A549 (cell line): ENCODE measurements at regions not wholly inside any gene's neighbourhood (a gene's known extent, or its start where the extent isn't known, plus 50 kb on each side); places are given as distances from the start of the nearest gene placed in this dataset.
"Not testable (repeated sequence)": the region's sequence is repeated elsewhere in the genome, so short reads cannot be mapped to it uniquely, and the experiment has no call there.

ENCODE experiments used
- ATAC-seq, 2 experiments: fragments of 200-7000 bp in 1 of 2; fragments of >200 bp in 1 of 2; cut with Nextera tagmentation in 1 of 2; cut with Tn5 transposase in 1 of 2; 3 replicates each; pipeline versions ENCODE4 v1.8.0 to v1.9.1; 2018 to 2020; ENCODE audit warnings: mild to moderate bottlenecking in 1 of 2, moderate library complexity in 1 of 2
- CTCF ChIA-PET: fragments of 300-600 bp; sonication (Branson Sonifier 250); formaldehyde crosslinking; extraction: SDS; loops from one replicate; lab custom pipeline; 2021; ENCODE audit warnings: antibody characterized with exemption, inconsistent platforms; lab: Yijun Ruan, JAX
- POLR2A ChIA-PET: fragments of 350-600 bp; formaldehyde crosslinking; extraction: SDS; loops from one replicate; lab custom pipeline; 2021; ENCODE audit warnings: antibody characterized with exemption, inconsistent platforms; lab: Yijun Ruan, JAX
- DNase-seq, 2 experiments: peaks; one replicate each; pipeline versions ENCODE4 v3.0.0 to v3.0.0-alpha.2; 2011 to 2016; ENCODE audit warnings: low read depth in 1 of 2, low spot score in 1 of 2
- FAIRE-seq: peaks from 2 replicates; lab custom pipeline; 2011; peaks lifted over from hg19 to GRCh38; lab: Jason Lieb, UNC
- H3K27ac ChIP-seq, 2 experiments: fragments of >200 bp; sonication (Bioruptor Twin); formaldehyde crosslinking; 3 replicates each; pipeline ENCODE4 v1.5.1; 2016 to 2017
- H3K4me1 ChIP-seq: fragments of >200 bp; sonication (Bioruptor Twin); formaldehyde crosslinking; 3 replicates; pipeline ENCODE4 v1.6.1; 2016
- H3K4me2 ChIP-seq: fragments of >200 bp; sonication (Bioruptor Twin); formaldehyde crosslinking; 3 replicates; pipeline ENCODE4 v1.6.1; 2016
- H3K4me3 ChIP-seq: fragments of >200 bp; sonication (Bioruptor Twin); formaldehyde crosslinking; 3 replicates; pipeline ENCODE4 v1.5.1; 2016
- H3K9me3 ChIP-seq: fragments of >200 bp; sonication (Bioruptor Twin); formaldehyde crosslinking; 3 replicates; pipeline ENCODE4 v1.6.1; 2016
- BHLHE40 ChIP-seq: IDR thresholded peaks from 2 replicates; pipeline ENCODE4 v1.6.1; 2012; ENCODE audit warnings: low read depth, low read length, inconsistent platforms
- CBX2 ChIP-seq: fragments of 200-600 bp; sonication (generic); IDR thresholded peaks from 2 replicates; pipeline ENCODE4 v1.6.1; 2016; ENCODE audit warnings: low read depth, mild to moderate bottlenecking, borderline replicate concordance
- CBX8 ChIP-seq: fragments of 200-600 bp; sonication (generic); IDR thresholded peaks from 2 replicates; pipeline ENCODE4 v1.6.1; 2016
- CHD4 ChIP-seq: fragments of 200-600 bp; sonication (generic); IDR thresholded peaks from 2 replicates; pipeline ENCODE4 v1.6.1; 2016; ENCODE audit warnings: antibody characterized with exemption, mild to moderate bottlenecking, borderline replicate concordance
- EHF ChIP-seq: fragments of 250-450 bp; sonication (Bioruptor Pico); IDR thresholded peaks from 2 replicates; pipeline ENCODE4 v1.5.0; 2020; ENCODE audit warnings: mild to moderate bottlenecking
- ESRRA ChIP-seq: fragments of 150-350 bp; IDR thresholded peaks from 2 replicates; pipeline ENCODE4 v1.6.1; 2014; ENCODE audit warnings: mild to moderate bottlenecking, low read length, borderline replicate concordance
- FOSB ChIP-seq: fragments of 250-450 bp; sonication (Bioruptor Pico); IDR thresholded peaks from 2 replicates; pipeline ENCODE4 v1.5.0; 2020; ENCODE audit warnings: mild to moderate bottlenecking, moderate library complexity
- HEYL ChIP-seq: fragments of 250-450 bp; sonication (Bioruptor Pico); IDR thresholded peaks from 2 replicates; pipeline ENCODE4 v1.8.0; 2021; ENCODE audit warnings: mild to moderate bottlenecking, moderate library complexity
- HOXB13 ChIP-seq: fragments of 250-450 bp; sonication (Bioruptor Pico); IDR thresholded peaks from 2 replicates; pipeline ENCODE4 v1.5.0; 2020; ENCODE audit warnings: low read depth, mild to moderate bottlenecking, moderate library complexity
- HOXB5 ChIP-seq: fragments of 250-450 bp; sonication (Bioruptor Pico); IDR thresholded peaks from 2 replicates; pipeline ENCODE4 v1.5.0; 2020; ENCODE audit warnings: mild to moderate bottlenecking, moderate library complexity
- KDM1A ChIP-seq: fragments of 200-600 bp; sonication (generic); IDR thresholded peaks from 2 replicates; pipeline ENCODE4 v1.6.1; 2016; ENCODE audit warnings: low read depth, mild to moderate bottlenecking
- KDM5A ChIP-seq: fragments of 200-600 bp; sonication (generic); IDR thresholded peaks from 2 replicates; pipeline ENCODE4 v1.6.1; 2016; ENCODE audit warnings: antibody characterized with exemption, mild to moderate bottlenecking
- MAFK ChIP-seq: fragments of 450-650 bp; IDR thresholded peaks from 2 replicates; pipeline ENCODE4 v1.6.1; 2014; ENCODE audit not compliant: partially characterized antibody
- MAZ ChIP-seq: fragments of 150-350 bp; IDR thresholded peaks from 2 replicates; pipeline ENCODE4 v1.6.1; 2014; ENCODE audit warnings: antibody characterized with exemption, low read depth, low read length, borderline replicate concordance
- MYC ChIP-seq: IDR thresholded peaks from 2 replicates; pipeline ENCODE4 v1.6.1; 2012; ENCODE audit warnings: mild to moderate bottlenecking, inconsistent platforms, low read length, improper control_type of control experiment, borderline replicate concordance
- NFE2L2 ChIP-seq: fragments of 150-350 bp; conservative IDR thresholded peaks from 2 replicates; pipeline ENCODE4 v1.6.1; 2014; ENCODE audit warnings: low read length
- POLR2A ChIP-seq: IDR thresholded peaks from 2 replicates; pipeline ENCODE4 v1.6.1; 2012; ENCODE audit warnings: mild to moderate bottlenecking, low read length
- RAD21 ChIP-seq, 2 experiments: fragments of >200 bp in 1 of 2; sonication (Bioruptor Twin) in 1 of 2; formaldehyde crosslinking in 1 of 2; IDR thresholded peaks in 1 of 2; conservative IDR thresholded peaks in 1 of 2; 2 replicates in 1 of 2; 3 replicates in 1 of 2; pipeline ENCODE4 v1.6.1; 2012 to 2018; ENCODE audit warnings: inconsistent platforms in 1 of 2
- RNF2 ChIP-seq: fragments of 200-600 bp; sonication (generic); IDR thresholded peaks from 2 replicates; pipeline ENCODE4 v1.6.1; 2016; ENCODE audit warnings: low read depth, mild to moderate bottlenecking, antibody characterized with exemption, moderate library complexity, borderline replicate concordance
- SMC3 ChIP-seq: fragments of >200 bp; sonication (Bioruptor Twin); formaldehyde crosslinking; IDR thresholded peaks from 3 replicates; pipeline ENCODE4 v1.6.1; 2018; ENCODE audit warnings: inconsistent platforms
- SREBF2 ChIP-seq: fragments of 450-650 bp; IDR thresholded peaks from 2 replicates; pipeline ENCODE4 v1.6.1; 2014; ENCODE audit warnings: mild to moderate bottlenecking, moderate library complexity
- TFCP2L1 ChIP-seq: fragments of 250-450 bp; sonication (Bioruptor Pico); IDR thresholded peaks from 2 replicates; pipeline ENCODE4 v1.5.0; 2021; ENCODE audit warnings: mild to moderate bottlenecking
- ZNF302 ChIP-seq: fragments of 250-450 bp; sonication (Bioruptor Pico); IDR thresholded peaks from 2 replicates; pipeline ENCODE4 v1.9.0; 2021; ENCODE audit warnings: inconsistent platforms, mild to moderate bottlenecking, moderate library complexity
- ZSCAN20 ChIP-seq: fragments of 250-450 bp; sonication (Bioruptor Pico); IDR thresholded peaks from 2 replicates; pipeline ENCODE4 v1.8.0; 2022; ENCODE audit warnings: mild to moderate bottlenecking, moderate library complexity
- WGBS: methylation state at CpG from one replicate; pipeline ENCODE4 v1.1.6; 2017; ENCODE audit errors: missing lambda C conversion rate; 5-methylcytosine and 5-hydroxymethylcytosine counted together
- TF ChIP-seq, protein P1 (sequence below): fragments of >200 bp; sonication (Bioruptor Twin); formaldehyde crosslinking; IDR thresholded peaks from 3 replicates; pipeline ENCODE4 v1.5.1; 2016
- TF ChIP-seq, protein P2 (sequence below): fragments of >200 bp; sonication (Bioruptor Twin); formaldehyde crosslinking; IDR thresholded peaks from 2 replicates; pipeline ENCODE4 v1.6.1; 2016

DNA sequence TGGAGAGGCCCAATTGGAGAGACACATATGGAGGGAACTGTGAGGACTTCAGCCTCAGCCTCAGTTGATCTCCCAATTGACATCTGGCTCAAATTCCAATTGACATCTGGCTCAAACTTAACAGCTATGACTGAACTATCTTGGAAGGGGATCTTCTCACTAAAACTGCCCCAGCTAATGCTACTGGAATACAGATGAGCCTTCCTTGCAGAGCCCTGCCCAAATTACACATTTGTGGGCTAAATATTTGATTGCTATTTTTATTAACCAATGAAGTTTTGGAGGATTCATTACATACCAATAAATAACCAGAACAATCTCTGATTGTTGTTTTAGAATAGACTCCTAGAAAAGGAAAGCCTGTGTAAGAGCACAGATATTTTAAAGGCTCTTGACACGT, 189.0 kb upstream of the THUMPD2 start:
- H3K4me3 ChIP-seq, result no peak overlapping the region
- no peak overlapping the region for H3K4me2 ChIP-seq
- WGBS, result 0% methylated on average over 1 of the region's 1 CpG
- TF ChIP-seq KDM5A (no peak), ZSCAN20 (CRISPR knock-in tag) (no peak), RAD21 (conservative IDR thresholded peaks at IDR 0.05 in 1 of 2, IDR thresholded peaks at IDR 0.05 in 1 of 2) (no peak), POLR2A (no peak), KDM1A (no peak), ESRRA (no peak), MAFK (no peak), NFE2L2 (no peak), CHD4 (no peak), HEYL (CRISPR knock-in tag) (no peak), ZNF302 (CRISPR knock-in tag) (no peak), CBX2 (no peak), HOXB5 (CRISPR knock-in tag) (no peak), SMC3 (no peak)
- TF ChIP-seq, protein P1, sequence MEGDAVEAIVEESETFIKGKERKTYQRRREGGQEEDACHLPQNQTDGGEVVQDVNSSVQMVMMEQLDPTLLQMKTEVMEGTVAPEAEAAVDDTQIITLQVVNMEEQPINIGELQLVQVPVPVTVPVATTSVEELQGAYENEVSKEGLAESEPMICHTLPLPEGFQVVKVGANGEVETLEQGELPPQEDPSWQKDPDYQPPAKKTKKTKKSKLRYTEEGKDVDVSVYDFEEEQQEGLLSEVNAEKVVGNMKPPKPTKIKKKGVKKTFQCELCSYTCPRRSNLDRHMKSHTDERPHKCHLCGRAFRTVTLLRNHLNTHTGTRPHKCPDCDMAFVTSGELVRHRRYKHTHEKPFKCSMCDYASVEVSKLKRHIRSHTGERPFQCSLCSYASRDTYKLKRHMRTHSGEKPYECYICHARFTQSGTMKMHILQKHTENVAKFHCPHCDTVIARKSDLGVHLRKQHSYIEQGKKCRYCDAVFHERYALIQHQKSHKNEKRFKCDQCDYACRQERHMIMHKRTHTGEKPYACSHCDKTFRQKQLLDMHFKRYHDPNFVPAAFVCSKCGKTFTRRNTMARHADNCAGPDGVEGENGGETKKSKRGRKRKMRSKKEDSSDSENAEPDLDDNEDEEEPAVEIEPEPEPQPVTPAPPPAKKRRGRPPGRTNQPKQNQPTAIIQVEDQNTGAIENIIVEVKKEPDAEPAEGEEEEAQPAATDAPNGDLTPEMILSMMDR, result no peak
- no peaks in the 10 kb centered on the region for H3K4me1 ChIP-seq
- no peak for FAIRE-seq
- POLR2A ChIA-PET, result no interaction called here
- no peak overlapping the region for H3K27ac ChIP-seq
- no peak for ATAC-seq
- H3K9me3 ChIP-seq, result 0 out of 3 replicates have a peak, but pooled peaks cover 3% of the 10 kb centered on the region
- DNase-seq, result no peak
- CTCF ChIA-PET, result no interaction called here

DNA sequence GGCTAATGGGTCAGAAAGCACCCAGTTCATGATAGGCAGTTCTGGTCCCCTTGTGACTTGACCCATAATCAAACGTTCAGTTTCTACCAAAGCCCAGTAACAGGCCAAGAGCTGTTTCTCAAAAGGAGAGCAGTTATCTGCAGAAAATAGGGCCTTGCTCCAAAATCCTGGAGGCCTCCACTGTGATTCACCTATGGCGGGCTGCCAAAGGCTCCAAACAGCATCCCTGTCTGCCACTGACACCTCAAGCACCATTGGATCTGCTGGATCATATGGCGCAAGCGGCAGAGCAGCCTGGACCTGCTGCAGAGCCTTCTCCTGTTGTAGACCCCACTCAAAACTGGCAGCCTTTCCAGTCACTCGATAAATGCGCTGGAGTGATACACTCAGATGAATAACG, 181.6 kb upstream of the THUMPD2 start:
- H3K4me1 ChIP-seq, FAIRE-seq, H3K27ac ChIP-seq, ATAC-seq, POLR2A ChIA-PET, H3K4me2 ChIP-seq, CTCF ChIA-PET, DNase-seq, H3K4me3 ChIP-seq, H3K9me3 ChIP-seq: not testable (repeated sequence)
- 14% methylated on average over 7 of the region's 7 CpGs for WGBS

DNA sequence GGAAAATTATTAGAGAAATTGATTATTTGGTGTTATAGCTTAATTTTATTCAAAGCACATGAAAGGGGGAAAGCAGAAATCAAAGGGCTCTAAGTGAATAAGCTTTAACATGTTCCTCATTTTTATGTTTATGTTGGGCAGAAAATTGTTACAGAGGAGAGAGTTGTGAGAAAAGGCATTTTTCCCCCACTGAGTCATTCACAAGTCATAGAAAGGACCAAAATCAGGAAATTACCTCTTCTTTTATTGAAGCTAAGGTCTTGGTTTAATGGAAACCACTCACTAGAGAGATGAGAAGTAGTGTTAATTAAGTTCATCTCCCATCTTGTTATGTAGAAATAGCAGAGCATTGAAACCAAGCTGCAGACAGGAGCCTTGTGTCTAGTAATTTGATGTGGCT, 175.3 kb upstream of the THUMPD2 start:
- Histone ChIP-seq H3K4me1 (no peaks in the 10 kb centered on the region), H3K9me3 (no peaks in the 10 kb centered on the region), H3K4me2 (no peak overlapping the region), H3K4me3 (no peak overlapping the region), H3K27ac (no peak overlapping the region)
- ChIA-PET POLR2A (no interaction called here), CTCF (no interaction called here)
- no peak for TF ChIP-seq MAZ
- TF ChIP-seq, protein P2, sequence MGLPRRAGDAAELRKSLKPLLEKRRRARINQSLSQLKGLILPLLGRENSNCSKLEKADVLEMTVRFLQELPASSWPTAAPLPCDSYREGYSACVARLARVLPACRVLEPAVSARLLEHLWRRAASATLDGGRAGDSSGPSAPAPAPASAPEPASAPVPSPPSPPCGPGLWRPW, result no peak
- no peak for TF ChIP-seq SREBF2
- ATAC-seq (no peak), DNase-seq (no peak), FAIRE-seq (no peak)

DNA sequence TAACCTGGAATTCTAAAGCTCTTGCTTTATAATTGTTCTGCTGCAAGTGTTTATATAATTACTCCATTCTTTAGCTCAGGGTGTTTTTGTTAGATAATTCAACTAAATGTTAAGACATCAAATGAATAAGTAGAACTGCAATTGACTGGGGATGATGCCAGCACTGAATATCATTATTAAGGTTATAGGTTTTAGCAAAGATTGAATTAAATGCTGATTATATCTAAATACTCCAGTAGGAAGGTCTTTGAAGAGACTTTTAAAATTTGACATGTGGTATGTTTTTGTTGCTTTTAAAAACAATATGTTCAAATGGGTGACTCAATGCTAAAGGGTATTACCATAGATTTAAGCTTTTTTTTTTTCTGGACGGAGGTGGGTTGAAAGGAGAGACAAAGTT, 170.1 kb upstream of the THUMPD2 start:
- no peak for FAIRE-seq
- 5% methylated on average over 1 of the region's 1 CpG for WGBS
- TF ChIP-seq TFCP2L1 (CRISPR knock-in tag) (no peak), CBX8 (no peak), RNF2 (no peak), BHLHE40 (no peak), EHF (CRISPR knock-in tag) (no peak), FOSB (CRISPR knock-in tag) (no peak), RAD21 (conservative IDR thresholded peaks at IDR 0.05 in 1 of 2, IDR thresholded peaks at IDR 0.05 in 1 of 2) (no peak), HOXB13 (no peak), MYC (no peak)

More for the DNA sequence above, 170.1 kb upstream of the THUMPD2 start:
- Histone ChIP-seq H3K4me2 (no peak overlapping the region), H3K9me3 (no peaks in the 10 kb centered on the region), H3K4me3 (no peak overlapping the region), H3K27ac (no peak overlapping the region), H3K4me1 (no peaks in the 10 kb centered on the region)
- ATAC-seq (no peak), DNase-seq (no peak)
- POLR2A ChIA-PET, result no interaction called here
- CTCF ChIA-PET, result interaction anchor here (1.6 kb wide), 1 partner anchor 36 kb away, joined by 3 read pairs; no protein-coding TSS in a partner anchor
